ENCODE measurements at regions not wholly inside any gene's neighbourhood (a gene's known extent, or its start where the extent isn't known, plus 50 kb on each side); places are given as distances from the start of the nearest gene placed in this dataset.
A peak's percentile ranks its signal among the peaks of the same experiment; 100 is the strongest.

- no peak overlapping the region for H3K4me3 ChIP-seq
- peak overlapping the region; percentile 59 to 63 for H3K27ac ChIP-seq
- no peak for FAIRE-seq
- peaks cover 24% of the 10 kb centered on the region for H3K4me1 ChIP-seq
- ChIA-PET CTCF (interaction anchor here (0.6 to 1.2 kb wide), 2 partner anchors 28 to 1022 kb away, joined by 5 to 6 read pairs; no protein-coding TSS in a partner anchor), POLR2A (no interaction called here)
- ATAC-seq = no peak
- TF ChIP-seq, protein P1, sequence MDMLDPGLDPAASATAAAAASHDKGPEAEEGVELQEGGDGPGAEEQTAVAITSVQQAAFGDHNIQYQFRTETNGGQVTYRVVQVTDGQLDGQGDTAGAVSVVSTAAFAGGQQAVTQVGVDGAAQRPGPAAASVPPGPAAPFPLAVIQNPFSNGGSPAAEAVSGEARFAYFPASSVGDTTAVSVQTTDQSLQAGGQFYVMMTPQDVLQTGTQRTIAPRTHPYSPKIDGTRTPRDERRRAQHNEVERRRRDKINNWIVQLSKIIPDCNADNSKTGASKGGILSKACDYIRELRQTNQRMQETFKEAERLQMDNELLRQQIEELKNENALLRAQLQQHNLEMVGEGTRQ (IDR thresholded peaks at IDR 0.05) = no peak
- TF ChIP-seq ATOH8 (CRISPR knock-in tag; IDR thresholded peaks at IDR 0.05; ENCODE audit: low read depth) = no peak
- peak overlapping the region; percentile 32 for H3K4me2 ChIP-seq
- H3K9me3 ChIP-seq = peaks cover 13% of the 10 kb centered on the region; the same call in 2 of the 3 replicates
- DNase-seq (ENCODE audit: low read depth in 1 of 2, low spot score in 1 of 2) = peak in 1 of 2 experiments; percentile 32
- 7% methylated on average over 2 of the region's 2 CpGs for WGBS (ENCODE audit: missing lambda C conversion rate)
These were observed 82.9 kb downstream of the ZNF737 start for GRCh38 chr19:20482721-20483120.

GRCh38 chr19:20481736-20482135 lies 83.8 kb downstream of the ZNF737 start:
- H3K27ac ChIP-seq = peak overlapping the region; percentile 63 to 64; a peak in 3 of 6 replicates
- FAIRE-seq (no peak), ATAC-seq (no peak; a peak in 1 of 6 replicates), DNase-seq (ENCODE audit: low read depth in 1 of 2, low spot score in 1 of 2) (peak in 1 of 2 experiments; percentile 33)
- WGBS (ENCODE audit: missing lambda C conversion rate) = 16% methylated on average over 1 of the region's 1 CpG
- peaks cover 13% of the 10 kb centered on the region; the same call in 2 of the 3 replicates for H3K9me3 ChIP-seq
- H3K4me2 ChIP-seq = peak overlapping the region; percentile 32
- no peak for TF ChIP-seq RFX5 (IDR thresholded peaks at IDR 0.05)
- no peak for TF ChIP-seq KDM5A (IDR thresholded peaks at IDR 0.05)
- TF ChIP-seq, protein P2, sequence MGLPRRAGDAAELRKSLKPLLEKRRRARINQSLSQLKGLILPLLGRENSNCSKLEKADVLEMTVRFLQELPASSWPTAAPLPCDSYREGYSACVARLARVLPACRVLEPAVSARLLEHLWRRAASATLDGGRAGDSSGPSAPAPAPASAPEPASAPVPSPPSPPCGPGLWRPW (IDR thresholded peaks at IDR 0.05) = no peak
- no peak for TF ChIP-seq HOXA7 (CRISPR knock-in tag; IDR thresholded peaks at IDR 0.05)
- TF ChIP-seq GATA3 (IDR thresholded peaks at IDR 0.05; ENCODE audit: borderline replicate concordance) = no peak
- TF ChIP-seq SMC3 (IDR thresholded peaks at IDR 0.05) = no peak
- no peak for TF ChIP-seq MYC (IDR thresholded peaks at IDR 0.05; ENCODE audit: borderline replicate concordance, low read length)
- no peak for TF ChIP-seq POLR2AphosphoS2 (conservative IDR thresholded peaks at IDR 0.05; ENCODE audit: low read length)
- TF ChIP-seq CBX2 (IDR thresholded peaks at IDR 0.05; ENCODE audit: borderline replicate concordance, low read depth) = no peak
- no peak for TF ChIP-seq ZFP36 (IDR thresholded peaks at IDR 0.05; ENCODE audit: borderline replicate concordance, partially characterized antibody)
- no peak for TF ChIP-seq JUN (IDR thresholded peaks at IDR 0.05)
- TF ChIP-seq JUNB (IDR thresholded peaks at IDR 0.05) = no peak
- TF ChIP-seq HEYL (CRISPR knock-in tag; IDR thresholded peaks at IDR 0.05) = no peak
- TF ChIP-seq ATOH8 (CRISPR knock-in tag; IDR thresholded peaks at IDR 0.05; ENCODE audit: low read depth) = no peak
- no peak for TF ChIP-seq NR3C1 (IDR thresholded peaks at IDR 0.05)
- ChIA-PET CTCF (interaction anchor here (0.6 kb wide), 1 partner anchor 23 kb away, joined by 3 read pairs; no protein-coding TSS in a partner anchor), POLR2A (no interaction called here)
- H3K4me1 ChIP-seq = peaks cover 24% of the 10 kb centered on the region
- H3K4me3 ChIP-seq = no peak overlapping the region

DNA sequence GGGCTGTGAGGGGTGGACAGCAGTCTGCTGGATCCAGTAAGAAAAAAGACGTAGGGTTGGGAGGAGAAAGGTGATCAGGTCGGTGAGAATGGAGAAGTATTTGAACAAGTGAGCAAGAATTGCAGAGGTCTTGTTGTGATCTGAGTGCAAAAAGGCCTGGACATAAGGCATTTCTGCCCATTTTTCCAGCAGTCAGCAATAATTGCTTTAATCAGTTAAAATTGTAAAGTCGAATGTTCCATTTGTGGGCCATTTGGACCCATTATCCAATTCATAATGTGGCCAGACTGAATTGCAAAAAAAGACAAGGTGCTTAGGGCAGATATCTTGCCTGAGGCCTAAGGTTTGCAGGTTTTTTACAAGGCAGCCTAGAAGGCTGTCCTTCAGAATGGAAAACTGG lies 86.1 kb downstream of the ZNF737 start:
- Histone ChIP-seq H3K4me1 (peaks cover 24% of the 10 kb centered on the region), H3K9me3 (peaks cover 9% of the 10 kb centered on the region; the same call in 2 of the 3 replicates), H3K4me3 (no peak overlapping the region), H3K27ac (no peak overlapping the region), H3K4me2 (no peak overlapping the region)
- TF ChIP-seq RCOR1 (IDR thresholded peaks at IDR 0.05; ENCODE audit: low read depth, low read length) (no peak), MAFK (IDR thresholded peaks at IDR 0.05; ENCODE audit: partially characterized antibody) (peak; percentile 81)
- FAIRE-seq = no peak
- ChIA-PET POLR2A (no interaction called here), CTCF (no interaction called here)
- 45% methylated on average over 3 of the region's 3 CpGs for WGBS (ENCODE audit: missing lambda C conversion rate)
- no peak for ATAC-seq
- DNase-seq (ENCODE audit: low read depth in 1 of 2, low spot score in 1 of 2) = no peak

DNA sequence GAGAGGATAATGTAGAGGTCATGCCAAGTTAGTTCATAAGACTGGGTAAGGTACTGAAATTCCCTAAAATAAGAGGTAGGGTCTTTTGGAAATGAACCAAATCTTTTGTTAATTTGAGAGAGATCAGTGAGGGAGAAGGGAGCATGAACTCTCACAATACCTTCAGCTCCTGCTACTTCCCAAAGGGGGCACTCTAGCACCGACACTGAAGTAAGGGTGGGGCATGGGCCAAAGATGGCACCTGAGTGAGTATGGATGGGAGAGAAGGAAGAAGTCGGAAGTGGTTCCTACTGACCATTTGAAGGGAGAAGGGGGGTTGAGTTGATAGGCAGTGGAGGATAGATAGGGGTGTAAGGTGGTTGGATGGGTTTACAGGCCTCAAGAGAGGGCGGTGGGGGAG lies 86.6 kb downstream of the ZNF737 start:
- DNase-seq (ENCODE audit: low read depth in 1 of 2, low spot score in 1 of 2) = no peak
- Histone ChIP-seq H3K27ac (no peak overlapping the region), H3K9me3 (peaks cover 9% of the 10 kb centered on the region; the same call in 2 of the 3 replicates), H3K4me2 (no peak overlapping the region), H3K4me1 (peaks cover 24% of the 10 kb centered on the region), H3K4me3 (no peak overlapping the region)
- FAIRE-seq = no peak
- POLR2A ChIA-PET = no interaction called here
- no peak for TF ChIP-seq NPAS2 (CRISPR knock-in tag; IDR thresholded peaks at IDR 0.05; ENCODE audit: borderline replicate concordance)
- TF ChIP-seq SMC3 (IDR thresholded peaks at IDR 0.05) = no peak
- TF ChIP-seq HDAC2 (IDR thresholded peaks at IDR 0.05) = no peak
- TF ChIP-seq KDM1A (IDR thresholded peaks at IDR 0.05; ENCODE audit: low read depth) = no peak
- no peak for TF ChIP-seq SREBF2 (IDR thresholded peaks at IDR 0.05)
- no peak for TF ChIP-seq HOXA7 (CRISPR knock-in tag; IDR thresholded peaks at IDR 0.05)
- TF ChIP-seq RNF2 (IDR thresholded peaks at IDR 0.05; ENCODE audit: borderline replicate concordance, low read depth) = no peak
- TF ChIP-seq FOSB (CRISPR knock-in tag; IDR thresholded peaks at IDR 0.05) = no peak
- TF ChIP-seq MAZ (IDR thresholded peaks at IDR 0.05; ENCODE audit: borderline replicate concordance, low read depth, low read length) = no peak
- TF ChIP-seq ZSCAN20 (CRISPR knock-in tag; IDR thresholded peaks at IDR 0.05) = no peak
- ATAC-seq = no peak
- CTCF ChIA-PET = no interaction called here
- WGBS (ENCODE audit: missing lambda C conversion rate) = 40% methylated on average over 3 of the region's 3 CpGs
